Left ventricle myocardium inferior (tissue), 1 donor: ENCODE measurements at regions not wholly inside any gene's neighbourhood (a gene's known extent, or its start where the extent isn't known, plus 50 kb on each side); places are given as distances from the start of the nearest gene placed in this dataset.

ENCODE experiments used
- DNase-seq: peaks from one replicate; pipeline ENCODE4 v3.0.0-alpha.2; 2020
- H3K27ac ChIP-seq: fragments of 200-600 bp; replicated peaks from 2 replicates; pipeline ENCODE4 v1.8.0; 2021
- H3K27me3 ChIP-seq: fragments of 200-600 bp; 2 replicates; pipeline ENCODE4 v1.8.0; 2021; ENCODE audit warnings: low read depth
- H3K36me3 ChIP-seq: fragments of 200-600 bp; 2 replicates; pipeline ENCODE4 v1.8.0; 2021
- H3K4me1 ChIP-seq: fragments of 200-600 bp; 2 replicates; pipeline ENCODE4 v1.8.0; 2021
- H3K4me3 ChIP-seq: fragments of 200-600 bp; 2 replicates; pipeline ENCODE4 v1.8.0; 2021; ENCODE audit warnings: mild to moderate bottlenecking, moderate library complexity
- H3K9me3 ChIP-seq: fragments of 200-600 bp; replicated peaks from 2 replicates; pipeline ENCODE4 v1.8.0; 2021
- intact Hi-C: fragments of 100-400 bp; cut with micrococcal nuclease; formaldehyde crosslinking; loops from one replicate; pipeline ENCODE4 v1.11.0; 2022
- TF ChIP-seq, protein P1 (sequence below): fragments of 200-600 bp; IDR thresholded peaks from 2 replicates; pipeline ENCODE4 v1.8.0; 2021; ENCODE audit warnings: antibody characterized with exemption, mild to moderate bottlenecking, borderline replicate concordance
- donor health status: DM: no; HTN: yes; CAD: no; lungs with severe emphysema.

DNA sequence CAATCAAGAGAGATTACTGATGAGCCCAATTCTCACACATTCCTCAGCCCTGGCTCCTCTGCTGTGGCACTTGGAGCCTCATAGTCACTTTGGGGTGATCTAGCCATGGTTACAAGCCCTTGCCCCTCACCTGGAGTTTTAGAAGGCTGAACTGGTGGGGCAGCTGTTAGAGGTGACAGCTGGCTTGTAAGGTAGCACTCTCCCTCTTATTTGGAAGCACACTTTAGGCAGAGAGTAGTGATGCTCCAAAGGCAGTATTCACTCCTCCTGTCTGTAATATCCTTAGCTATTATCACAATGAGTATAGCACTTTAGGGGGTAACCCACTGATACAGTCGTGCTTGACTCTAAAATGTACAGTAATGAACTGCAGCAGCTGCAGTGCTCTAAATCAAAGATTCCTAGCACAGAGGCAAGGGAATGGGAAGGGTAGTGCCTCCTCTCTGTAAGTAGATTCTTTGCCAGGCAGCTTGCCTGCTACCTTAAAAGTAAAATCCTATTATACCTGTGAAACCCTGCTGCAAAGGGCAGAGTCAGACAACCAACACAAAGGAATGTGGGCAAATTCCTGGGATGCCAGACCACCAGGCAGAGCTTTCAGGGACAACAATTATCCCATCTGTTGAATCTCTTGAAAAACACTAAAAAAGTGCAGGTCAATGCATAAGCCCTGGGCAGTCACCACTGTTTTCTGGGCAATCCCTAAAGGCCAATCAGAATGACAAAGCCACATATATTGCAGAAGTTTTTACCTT is 336.3 kb downstream of the NOVA1 start:
- no peaks in the 10 kb centered on the region for H3K36me3 ChIP-seq
- no peak for DNase-seq
- TF ChIP-seq, protein P1, sequence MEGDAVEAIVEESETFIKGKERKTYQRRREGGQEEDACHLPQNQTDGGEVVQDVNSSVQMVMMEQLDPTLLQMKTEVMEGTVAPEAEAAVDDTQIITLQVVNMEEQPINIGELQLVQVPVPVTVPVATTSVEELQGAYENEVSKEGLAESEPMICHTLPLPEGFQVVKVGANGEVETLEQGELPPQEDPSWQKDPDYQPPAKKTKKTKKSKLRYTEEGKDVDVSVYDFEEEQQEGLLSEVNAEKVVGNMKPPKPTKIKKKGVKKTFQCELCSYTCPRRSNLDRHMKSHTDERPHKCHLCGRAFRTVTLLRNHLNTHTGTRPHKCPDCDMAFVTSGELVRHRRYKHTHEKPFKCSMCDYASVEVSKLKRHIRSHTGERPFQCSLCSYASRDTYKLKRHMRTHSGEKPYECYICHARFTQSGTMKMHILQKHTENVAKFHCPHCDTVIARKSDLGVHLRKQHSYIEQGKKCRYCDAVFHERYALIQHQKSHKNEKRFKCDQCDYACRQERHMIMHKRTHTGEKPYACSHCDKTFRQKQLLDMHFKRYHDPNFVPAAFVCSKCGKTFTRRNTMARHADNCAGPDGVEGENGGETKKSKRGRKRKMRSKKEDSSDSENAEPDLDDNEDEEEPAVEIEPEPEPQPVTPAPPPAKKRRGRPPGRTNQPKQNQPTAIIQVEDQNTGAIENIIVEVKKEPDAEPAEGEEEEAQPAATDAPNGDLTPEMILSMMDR: no peak
- no peaks in the 10 kb centered on the region for H3K4me1 ChIP-seq
- intact Hi-C loops: no loop called here
- no peak overlapping the region for H3K27ac ChIP-seq
- H3K9me3 ChIP-seq: peaks cover 6% of the 10 kb centered on the region
- H3K4me3 ChIP-seq: no peak overlapping the region
- H3K27me3 ChIP-seq: no peaks in the 10 kb centered on the region

DNA sequence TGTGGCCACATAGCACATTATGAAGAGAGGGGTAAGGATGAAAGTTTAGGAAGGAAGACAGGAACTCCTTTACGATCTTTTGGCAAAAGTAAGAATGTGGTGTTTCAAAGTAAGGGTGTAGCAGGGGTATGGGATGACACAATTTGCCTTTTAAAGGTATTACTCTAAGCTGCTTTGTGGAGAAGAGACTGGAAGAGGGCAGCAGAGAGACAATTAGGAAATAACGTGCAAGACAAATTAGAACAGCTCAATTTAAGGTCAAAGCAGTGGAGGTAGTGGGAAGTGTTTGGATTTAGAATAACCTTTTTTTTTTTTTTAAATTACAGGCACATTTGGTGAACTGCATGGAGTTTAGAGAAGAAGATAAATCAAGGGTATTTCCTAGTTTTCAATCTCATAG is 342.6 kb downstream of the NOVA1 start:
- peaks cover under 1% of the 10 kb centered on the region for H3K9me3 ChIP-seq
- no peak overlapping the region for H3K4me3 ChIP-seq
- no peak overlapping the region for H3K27ac ChIP-seq
- intact Hi-C loops: no loop called here
- TF ChIP-seq, protein P1: peak; percentile 24
- no peaks in the 10 kb centered on the region for H3K27me3 ChIP-seq
- no peak for DNase-seq
- no peaks in the 10 kb centered on the region for H3K4me1 ChIP-seq
- no peaks in the 10 kb centered on the region for H3K36me3 ChIP-seq

DNA sequence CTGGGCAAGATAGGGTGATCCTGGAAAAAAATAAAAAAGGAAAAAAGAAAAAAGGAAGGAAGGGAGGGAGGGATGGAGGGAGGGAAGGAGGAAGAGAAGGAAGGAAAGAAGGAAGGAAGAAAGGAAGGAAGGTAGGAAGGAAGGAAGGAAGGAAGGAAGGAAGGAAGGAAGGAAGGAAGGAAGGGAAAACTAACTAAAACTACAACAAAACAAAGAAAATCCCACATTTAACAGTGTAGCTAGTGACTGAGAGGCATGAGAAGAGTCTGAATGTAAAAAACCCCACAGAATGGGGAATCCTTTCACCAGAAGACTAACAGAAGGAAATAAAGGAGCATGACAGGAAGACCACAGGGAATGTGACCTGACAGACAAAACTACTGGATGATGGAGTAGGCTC is 345.7 kb downstream of the NOVA1 start:
- H3K4me1 ChIP-seq: no peaks in the 10 kb centered on the region
- intact Hi-C loops: no loop called here
- H3K27me3 ChIP-seq: no peaks in the 10 kb centered on the region
- H3K4me3 ChIP-seq: no peak overlapping the region
- H3K36me3 ChIP-seq: no peaks in the 10 kb centered on the region
- DNase-seq: no peak
- no peak overlapping the region for H3K27ac ChIP-seq
- TF ChIP-seq, protein P1: no peak
- H3K9me3 ChIP-seq: no peaks in the 10 kb centered on the region

DNA sequence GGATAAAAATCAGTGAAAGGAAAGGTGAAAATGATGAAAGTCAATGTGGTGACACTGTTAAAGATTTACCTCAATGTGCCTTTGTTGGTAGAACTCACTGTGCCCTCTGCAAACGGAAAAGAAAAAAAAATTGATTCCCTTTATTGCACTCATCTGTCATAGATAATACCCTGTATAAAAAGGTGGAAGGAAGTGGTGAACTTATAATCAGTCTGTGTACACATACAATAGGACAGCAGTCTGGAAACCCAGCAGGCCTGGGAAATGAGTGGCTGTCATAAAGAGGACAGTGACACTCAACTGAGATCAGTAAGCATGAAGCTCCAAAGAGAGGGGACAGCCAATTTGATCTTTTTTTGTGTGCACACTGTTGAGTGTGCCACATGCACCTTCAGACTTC is 364.7 kb downstream of the NOVA1 start:
- no peak for DNase-seq
- no peaks in the 10 kb centered on the region for H3K27me3 ChIP-seq
- intact Hi-C loops: no loop called here
- H3K4me3 ChIP-seq: no peak overlapping the region
- no peaks in the 10 kb centered on the region for H3K36me3 ChIP-seq
- no peaks in the 10 kb centered on the region for H3K9me3 ChIP-seq
- H3K4me1 ChIP-seq: no peaks in the 10 kb centered on the region
- TF ChIP-seq, protein P1: no peak
- H3K27ac ChIP-seq: no peak overlapping the region

DNA sequence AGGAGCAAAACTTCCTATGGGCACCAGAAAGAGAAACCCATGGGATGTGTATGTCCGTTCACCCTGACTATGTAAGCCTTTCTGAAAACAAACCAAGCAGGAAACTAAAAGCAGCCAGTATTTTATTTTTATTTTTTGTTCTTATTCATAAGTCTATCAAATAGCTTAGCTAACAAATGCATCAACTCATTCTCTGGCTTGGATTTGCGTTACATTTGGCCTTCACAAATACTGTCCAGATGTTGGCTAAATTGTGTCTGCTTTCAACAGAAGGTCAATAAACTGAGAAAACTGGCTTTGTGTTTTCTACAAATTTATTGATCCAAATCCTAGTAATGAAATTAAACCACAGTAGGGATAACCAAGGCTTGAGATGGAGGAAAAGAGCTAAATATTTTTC is 379.0 kb downstream of the NOVA1 start:
- TF ChIP-seq, protein P1: no peak
- H3K4me3 ChIP-seq: no peak overlapping the region
- DNase-seq: no peak
- H3K27me3 ChIP-seq: no peaks in the 10 kb centered on the region
- no peak overlapping the region for H3K27ac ChIP-seq
- H3K36me3 ChIP-seq: no peaks in the 10 kb centered on the region
- intact Hi-C loops: no loop called here
- no peaks in the 10 kb centered on the region for H3K9me3 ChIP-seq
- no peaks in the 10 kb centered on the region for H3K4me1 ChIP-seq
